CD4-positive, alpha-beta memory T cell (primary cell): ENCODE measurements at regions not wholly inside any gene's neighbourhood (a gene's known extent, or its start where the extent isn't known, plus 50 kb on each side); places are given as distances from the start of the nearest gene placed in this dataset.

Source experiments
- CTCF ChIA-PET: fragments of 350-600 bp; sonication (Branson Sonifier 250); formaldehyde crosslinking; loops from one replicate; lab custom pipeline; 2021; ENCODE audit warnings: inconsistent platforms; ENCODE audit not compliant: partially characterized antibody; lab: Charles Lee
- POLR2A ChIA-PET: fragments of 350-600 bp; sonication (Branson Sonifier 250); formaldehyde crosslinking; loops from one replicate; lab custom pipeline; 2021; ENCODE audit not compliant: partially characterized antibody; lab: Charles Lee
- DNase-seq, 5 donors: peaks; one replicate each; pipeline versions ENCODE4 v3.0.0 to v3.0.0-alpha.2; 2020 to 2022; ENCODE audit warnings: mixed read lengths in 1 of 5
- H3K27ac ChIP-seq: one replicate; pipeline ENCODE4 v1.7.0; 2013; ENCODE audit warnings: low read depth, low read length
- H3K27me3 ChIP-seq: 2 replicates; pipeline ENCODE4 v1.7.0; 2013; ENCODE audit warnings: mild to moderate bottlenecking, low read length, moderate library complexity; ENCODE audit not compliant: insufficient read depth
- H3K36me3 ChIP-seq: 2 replicates; pipeline ENCODE4 v1.7.0; 2013; ENCODE audit warnings: mild to moderate bottlenecking, low read length, moderate library complexity; ENCODE audit not compliant: insufficient read depth
- H3K4me1 ChIP-seq: 2 replicates; pipeline ENCODE4 v1.7.0; 2013; ENCODE audit warnings: mild to moderate bottlenecking, low read length, moderate library complexity; ENCODE audit not compliant: insufficient read depth
- H3K4me3 ChIP-seq, 2 donors: one replicate each; pipeline ENCODE4 v1.7.0; 2013; ENCODE audit warnings: low read length in 2 of 2, mild to moderate bottlenecking in 1 of 2
- H3K9me3 ChIP-seq, 2 donors: one replicate each; pipeline ENCODE4 v1.7.0; 2013; ENCODE audit warnings: low read length in 2 of 2, control low read depth in 1 of 2; ENCODE audit not compliant: control insufficient read depth in 1 of 2
- H3K27ac Mint-ChIP-seq, 7 donors: one replicate each; pipeline ENCODE4 v1.8.0; 2020 to 2021; ENCODE audit warnings: mixed read lengths in 7 of 7, mild to moderate bottlenecking in 6 of 7, inconsistent platforms in 3 of 7, moderate library complexity in 3 of 7
- H3K27me3 Mint-ChIP-seq, 2 donors: one replicate each; pipeline ENCODE4 v1.8.0; 2020 to 2021; ENCODE audit warnings: mixed read lengths in 2 of 2
- H3K36me3 Mint-ChIP-seq, 2 donors: one replicate each; pipeline ENCODE4 v1.8.0; 2020 to 2021; ENCODE audit warnings: mixed read lengths in 2 of 2, inconsistent platforms in 1 of 2, mild to moderate bottlenecking in 1 of 2
- H3K4me1 Mint-ChIP-seq, 4 donors: one replicate each; pipeline ENCODE4 v1.8.0; 2020 to 2021; ENCODE audit warnings: mixed read lengths in 4 of 4, mild to moderate bottlenecking in 1 of 4
- H3K4me3 Mint-ChIP-seq, 8 donors: one replicate each; pipeline ENCODE4 v1.8.0; 2020 to 2021; ENCODE audit warnings: mixed read lengths in 8 of 8, mild to moderate bottlenecking in 7 of 8, moderate library complexity in 6 of 8, inconsistent platforms in 3 of 8
- H3K9me3 Mint-ChIP-seq, 8 donors: one replicate each; pipeline ENCODE4 v1.8.0; 2020 to 2021; ENCODE audit warnings: mixed read lengths in 8 of 8, mild to moderate bottlenecking in 5 of 8, inconsistent platforms in 3 of 8, moderate library complexity in 1 of 8
- intact Hi-C: fragments of 100-400 bp; cut with micrococcal nuclease; formaldehyde crosslinking; loops from one replicate; pipeline ENCODE4 v1.15.1; 2023

- Mint-ChIP-seq H3K4me3 (no peak overlapping the region), H3K27ac (no peak overlapping the region), H3K36me3 (peaks cover 2 to 4% of the 10 kb centered on the region in 2 donors), H3K4me1 (no peaks in the 10 kb centered on the region), H3K27me3 (peaks cover 2 to 5% of the 10 kb centered on the region in 2 donors), H3K9me3 (no peaks in the 10 kb centered on the region)
- H3K36me3 ChIP-seq, result no peaks in the 10 kb centered on the region
- CTCF ChIA-PET, result no interaction called here
- POLR2A ChIA-PET, result no interaction called here
- H3K9me3 ChIP-seq, result no peaks in the 10 kb centered on the region
- no peak overlapping the region for H3K4me3 ChIP-seq
- H3K27me3 ChIP-seq, result no peaks in the 10 kb centered on the region
- no peaks in the 10 kb centered on the region for H3K4me1 ChIP-seq
- intact Hi-C loops, result no loop called here
- DNase-seq, result no peak
- H3K27ac ChIP-seq, result no peak overlapping the region
Observed at GRCh38 chr2:217419055-217419671, 559.3 kb upstream of the TNP1 start.

DNA sequence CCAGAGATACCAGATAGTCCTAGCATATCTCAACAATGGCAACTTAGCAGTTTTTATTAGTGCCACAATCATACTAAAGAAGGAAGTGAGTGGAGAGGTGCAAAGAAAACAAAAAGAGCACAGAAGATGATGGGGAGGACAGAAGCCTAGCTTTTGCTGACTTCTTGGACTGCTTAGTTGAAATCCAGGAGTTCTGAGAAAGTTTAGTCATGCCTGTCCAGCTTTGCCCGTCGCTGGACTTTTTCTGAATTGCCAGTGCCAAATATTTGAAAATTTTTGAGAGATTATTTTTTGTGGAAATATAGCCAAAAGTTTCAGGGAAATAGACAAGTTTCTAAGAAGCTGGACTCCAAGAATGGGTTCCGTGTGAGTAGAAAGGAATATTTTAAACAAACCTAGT, 558.7 kb upstream of the TNP1 start:
- H3K4me3 ChIP-seq, result no peak overlapping the region
- Mint-ChIP-seq H3K27ac (no peak overlapping the region), H3K4me3 (no peak overlapping the region), H3K27me3 (peaks cover 2 to 5% of the 10 kb centered on the region in 2 donors), H3K9me3 (no peaks in the 10 kb centered on the region), H3K36me3 (peaks cover 2 to 4% of the 10 kb centered on the region in 2 donors), H3K4me1 (no peaks in the 10 kb centered on the region)
- intact Hi-C loops, result no loop called here
- H3K4me1 ChIP-seq, result no peaks in the 10 kb centered on the region
- H3K27me3 ChIP-seq, result no peaks in the 10 kb centered on the region
- no peaks in the 10 kb centered on the region for H3K9me3 ChIP-seq
- no peaks in the 10 kb centered on the region for H3K36me3 ChIP-seq
- DNase-seq, result no peak
- CTCF ChIA-PET, result no interaction called here
- POLR2A ChIA-PET, result no interaction called here
- no peak overlapping the region for H3K27ac ChIP-seq

DNA sequence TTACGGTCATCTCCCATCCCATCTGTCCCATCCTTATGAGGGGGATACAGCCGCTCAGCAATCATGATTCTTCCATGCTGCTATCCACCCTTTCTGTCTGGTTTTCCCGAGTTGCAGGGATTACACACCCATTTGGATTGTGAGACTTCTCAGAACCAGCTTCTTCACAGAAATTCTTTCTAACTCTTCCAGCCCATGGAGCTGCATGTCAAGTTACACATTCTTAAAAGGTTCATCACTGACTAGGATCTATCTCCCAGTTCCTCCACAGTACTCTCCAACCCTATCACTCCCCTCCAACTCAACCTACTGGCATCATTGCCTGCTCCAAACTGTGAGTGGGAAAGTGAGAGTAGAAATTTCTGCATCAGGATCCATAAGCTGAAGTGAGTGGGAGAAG, 558.2 kb upstream of the TNP1 start:
- H3K4me3 Mint-ChIP-seq, result no peak overlapping the region
- Histone ChIP-seq H3K4me1 (no peaks in the 10 kb centered on the region), H3K36me3 (no peaks in the 10 kb centered on the region), H3K27ac (no peak overlapping the region), H3K4me3 (no peak overlapping the region), H3K9me3 (no peaks in the 10 kb centered on the region), H3K27me3 (no peaks in the 10 kb centered on the region)
- ChIA-PET POLR2A (no interaction called here), CTCF (no interaction called here)
- peaks cover 2 to 5% of the 10 kb centered on the region in 2 donors for H3K27me3 Mint-ChIP-seq
- no peaks in the 10 kb centered on the region for H3K9me3 Mint-ChIP-seq
- intact Hi-C loops, result no loop called here
- DNase-seq, result no peak
- H3K36me3 Mint-ChIP-seq, result peaks cover 2 to 4% of the 10 kb centered on the region in 2 donors
- no peak overlapping the region for H3K27ac Mint-ChIP-seq
- no peaks in the 10 kb centered on the region for H3K4me1 Mint-ChIP-seq

DNA sequence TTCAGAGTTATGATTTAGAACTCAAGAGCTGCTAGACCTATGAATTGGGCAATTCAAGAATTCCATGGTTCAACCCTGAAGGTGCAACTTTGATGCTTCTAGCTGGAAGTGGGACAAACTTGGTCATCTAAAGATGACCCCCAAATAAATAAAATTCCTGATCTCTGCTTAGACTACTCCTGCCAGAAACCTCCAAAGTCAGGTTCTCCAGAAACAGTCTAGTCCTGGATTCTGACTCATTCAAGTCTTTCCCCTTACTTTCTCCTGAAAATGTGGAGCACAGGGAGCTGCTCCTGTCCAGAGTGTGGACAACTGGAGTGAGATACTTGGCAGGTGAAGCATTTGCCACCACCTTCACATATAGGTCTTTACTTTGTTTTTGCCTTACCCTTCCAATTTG, 557.7 kb upstream of the TNP1 start:
- Histone ChIP-seq H3K36me3 (no peaks in the 10 kb centered on the region), H3K27ac (no peak overlapping the region), H3K4me3 (no peak overlapping the region), H3K9me3 (no peaks in the 10 kb centered on the region), H3K4me1 (no peaks in the 10 kb centered on the region), H3K27me3 (no peaks in the 10 kb centered on the region)
- Mint-ChIP-seq H3K27me3 (peaks cover 2 to 5% of the 10 kb centered on the region in 2 donors), H3K4me3 (no peak overlapping the region), H3K36me3 (peaks cover 2 to 4% of the 10 kb centered on the region in 2 donors), H3K9me3 (no peaks in the 10 kb centered on the region), H3K27ac (no peak overlapping the region), H3K4me1 (no peaks in the 10 kb centered on the region)
- ChIA-PET POLR2A (no interaction called here), CTCF (no interaction called here)
- intact Hi-C loops, result no loop called here
- no peak for DNase-seq

- Histone ChIP-seq H3K27ac (no peak overlapping the region), H3K27me3 (no peaks in the 10 kb centered on the region), H3K9me3 (no peaks in the 10 kb centered on the region), H3K4me3 (no peak overlapping the region), H3K36me3 (no peaks in the 10 kb centered on the region), H3K4me1 (no peaks in the 10 kb centered on the region)
- intact Hi-C loops, result no loop called here
- no peak for DNase-seq
- POLR2A ChIA-PET, result no interaction called here
- Mint-ChIP-seq H3K27me3 (peaks cover 0 to 5% of the 10 kb centered on the region in 2 donors), H3K27ac (no peak overlapping the region), H3K4me1 (no peaks in the 10 kb centered on the region), H3K9me3 (peaks cover 0 to 2% (median 0%) of the 10 kb centered on the region in 8 donors), H3K36me3 (peaks cover 2 to 4% of the 10 kb centered on the region in 2 donors), H3K4me3 (no peak overlapping the region)
- CTCF ChIA-PET, result no interaction called here
Observed at GRCh38 chr2:217415316-217415715, 555.5 kb upstream of the TNP1 start.

DNA sequence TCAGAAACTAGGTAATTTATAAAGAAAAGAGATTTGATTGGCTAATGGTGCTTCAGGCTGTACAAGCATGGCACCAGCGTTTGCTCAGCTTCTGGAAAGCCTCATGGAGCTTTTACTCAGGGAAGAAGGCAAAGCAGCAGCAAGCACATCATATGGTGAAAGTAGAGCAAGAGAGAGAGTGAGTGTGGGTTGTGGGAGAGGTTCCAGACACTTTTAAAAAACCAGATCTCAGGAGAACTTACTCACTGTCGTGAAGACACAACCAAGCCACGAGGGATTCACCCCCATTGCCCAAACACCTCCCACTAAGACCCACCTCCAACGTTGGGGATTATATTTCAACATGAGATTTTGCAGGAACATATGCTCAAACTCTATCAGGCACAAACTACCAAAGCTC, 554.6 kb upstream of the TNP1 start:
- no peak overlapping the region for H3K27ac Mint-ChIP-seq
- no peak overlapping the region for H3K27ac ChIP-seq
- no peaks in the 10 kb centered on the region for H3K36me3 ChIP-seq
- H3K27me3 Mint-ChIP-seq, result peaks cover 0 to 4% of the 10 kb centered on the region in 2 donors
- H3K9me3 Mint-ChIP-seq, result peaks cover 0 to 2% (median 0%) of the 10 kb centered on the region in 8 donors
- H3K4me3 Mint-ChIP-seq, result no peak overlapping the region
- CTCF ChIA-PET, result no interaction called here
- DNase-seq, result no peak
- peaks cover 2 to 4% of the 10 kb centered on the region in 2 donors for H3K36me3 Mint-ChIP-seq
- H3K4me1 Mint-ChIP-seq, result no peaks in the 10 kb centered on the region
- no peaks in the 10 kb centered on the region for H3K9me3 ChIP-seq
- POLR2A ChIA-PET, result no interaction called here
- intact Hi-C loops, result no loop called here
- no peaks in the 10 kb centered on the region for H3K27me3 ChIP-seq
- H3K4me3 ChIP-seq, result no peak overlapping the region
- H3K4me1 ChIP-seq, result no peaks in the 10 kb centered on the region

DNA sequence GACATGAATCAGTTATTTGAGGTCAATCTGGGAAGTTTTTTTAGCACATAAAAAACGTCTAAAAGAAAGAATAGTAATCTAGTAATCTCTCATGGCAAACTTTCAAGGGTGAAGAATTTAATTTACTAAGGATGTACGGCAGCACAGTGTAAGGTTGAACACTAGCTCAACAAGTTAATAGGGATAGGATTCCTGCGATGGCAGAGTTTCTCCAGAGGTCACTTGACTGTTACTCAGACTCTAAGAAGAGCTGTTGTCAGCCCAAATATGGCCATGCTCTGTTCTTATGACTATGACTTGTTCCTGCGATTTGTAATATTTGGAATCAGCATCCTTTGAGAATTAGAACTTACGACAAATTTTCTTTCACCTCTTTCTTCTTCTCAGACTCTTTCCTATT, 553.3 kb upstream of the TNP1 start:
- Histone ChIP-seq H3K4me3 (no peak overlapping the region), H3K27me3 (no peaks in the 10 kb centered on the region), H3K36me3 (no peaks in the 10 kb centered on the region), H3K4me1 (no peaks in the 10 kb centered on the region), H3K27ac (no peak overlapping the region), H3K9me3 (no peaks in the 10 kb centered on the region)
- POLR2A ChIA-PET, result no interaction called here
- Mint-ChIP-seq H3K4me3 (no peak overlapping the region), H3K9me3 (peaks cover 0 to 2% (median 0%) of the 10 kb centered on the region in 8 donors), H3K4me1 (no peaks in the 10 kb centered on the region), H3K27ac (no peak overlapping the region), H3K36me3 (no peaks in the 10 kb centered on the region), H3K27me3 (peaks cover 0 to 2% of the 10 kb centered on the region in 2 donors)
- CTCF ChIA-PET, result no interaction called here
- no peak for DNase-seq
- intact Hi-C loops, result no loop called here

DNA sequence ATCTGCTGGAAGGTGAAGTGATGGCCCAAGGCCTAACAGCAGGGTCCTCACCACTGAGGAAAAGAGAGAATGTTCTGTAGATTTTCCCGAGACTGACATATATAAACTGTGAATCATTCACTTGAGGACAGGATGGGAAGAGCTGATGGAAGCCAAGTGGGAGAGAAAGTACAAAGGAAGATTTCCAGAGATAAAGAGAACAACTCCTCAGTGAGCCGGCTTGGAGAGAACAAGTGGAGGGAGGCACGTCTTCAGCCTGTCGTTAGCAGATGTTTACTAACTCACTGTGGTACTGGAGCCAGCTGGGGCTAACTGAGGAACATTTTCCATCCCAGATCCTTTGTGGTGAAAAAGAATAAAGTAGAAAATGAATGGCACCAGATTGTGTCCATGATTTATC, 552.9 kb upstream of the TNP1 start:
- H3K36me3 Mint-ChIP-seq, result no peaks in the 10 kb centered on the region
- Histone ChIP-seq H3K27me3 (no peaks in the 10 kb centered on the region), H3K27ac (no peak overlapping the region), H3K36me3 (no peaks in the 10 kb centered on the region), H3K9me3 (no peaks in the 10 kb centered on the region), H3K4me1 (no peaks in the 10 kb centered on the region), H3K4me3 (no peak overlapping the region)
- intact Hi-C loops, result no loop called here
- no peaks in the 10 kb centered on the region for H3K4me1 Mint-ChIP-seq
- no peak for DNase-seq
- CTCF ChIA-PET, result no interaction called here
- peaks cover 0 to 1% of the 10 kb centered on the region in 2 donors for H3K27me3 Mint-ChIP-seq
- H3K27ac Mint-ChIP-seq, result no peak overlapping the region
- POLR2A ChIA-PET, result no interaction called here
- no peak overlapping the region for H3K4me3 Mint-ChIP-seq
- peaks cover 0 to 2% (median 0%) of the 10 kb centered on the region in 8 donors for H3K9me3 Mint-ChIP-seq
